NCI-H526 (cell line): ENCODE measurements at regions not wholly inside any gene's neighbourhood (a gene's known extent, or its start where the extent isn't known, plus 50 kb on each side); places are given as distances from the start of the nearest gene placed in this dataset.
"Not testable (repeated sequence)": the region's sequence is repeated elsewhere in the genome, so short reads cannot be mapped to it uniquely, and the experiment has no call there.

Source experiments
- DNase-seq, 2 experiments: peaks; one replicate each; lab custom pipeline; 2025; lab: John Stamatoyannopoulos, UW

DNA sequence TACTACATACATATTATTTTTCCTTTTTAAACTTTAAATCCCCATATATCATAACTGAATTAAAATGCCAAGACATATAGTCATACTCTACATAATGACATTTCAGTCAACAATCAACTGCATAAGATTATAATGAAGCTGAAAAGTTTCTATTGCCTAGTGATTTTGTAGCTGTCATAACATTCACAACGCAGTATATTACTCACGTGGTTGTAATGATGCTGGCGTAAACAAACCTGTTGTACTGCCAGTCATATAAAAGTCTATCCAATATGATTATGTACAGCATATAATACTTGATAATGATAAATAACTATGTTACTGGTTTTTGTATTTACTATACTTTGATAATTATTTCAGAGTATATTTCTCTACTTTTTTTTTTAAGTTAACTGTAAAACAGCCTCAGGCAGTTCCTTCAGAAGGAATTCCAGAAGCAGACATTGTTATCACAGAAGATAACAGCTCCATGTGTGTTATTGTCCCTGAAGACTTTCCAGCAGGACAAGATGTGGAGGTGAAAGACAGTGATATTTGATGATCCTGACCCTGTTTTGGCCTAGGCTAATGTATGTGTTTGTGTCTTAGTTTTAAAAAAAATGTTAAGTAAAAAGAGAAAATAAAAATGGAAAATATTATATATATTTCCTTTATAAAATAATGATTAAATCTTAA is 443.4 kb upstream of the UBE2E2 start:
- DNase-seq: no peak

DNA sequence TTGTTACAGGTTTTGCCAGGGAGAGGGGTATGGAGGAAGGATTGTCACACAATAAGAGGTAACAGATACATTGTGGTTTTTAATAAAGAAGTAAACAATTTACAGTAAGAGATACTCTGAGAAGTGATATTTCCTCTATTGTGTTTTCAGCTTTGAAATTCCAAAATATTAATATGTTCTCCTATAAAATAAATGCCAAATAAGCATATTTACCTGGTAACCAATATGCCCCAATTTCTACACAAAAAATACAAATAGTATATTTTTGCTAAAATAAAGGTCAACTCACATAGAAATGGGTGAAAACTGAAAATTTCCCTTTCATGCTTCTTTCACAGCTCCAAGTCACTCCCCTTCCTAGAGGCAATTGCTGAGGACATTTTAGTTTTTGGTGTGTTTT is 437.4 kb upstream of the UBE2E2 start:
- DNase-seq: no peak

DNA sequence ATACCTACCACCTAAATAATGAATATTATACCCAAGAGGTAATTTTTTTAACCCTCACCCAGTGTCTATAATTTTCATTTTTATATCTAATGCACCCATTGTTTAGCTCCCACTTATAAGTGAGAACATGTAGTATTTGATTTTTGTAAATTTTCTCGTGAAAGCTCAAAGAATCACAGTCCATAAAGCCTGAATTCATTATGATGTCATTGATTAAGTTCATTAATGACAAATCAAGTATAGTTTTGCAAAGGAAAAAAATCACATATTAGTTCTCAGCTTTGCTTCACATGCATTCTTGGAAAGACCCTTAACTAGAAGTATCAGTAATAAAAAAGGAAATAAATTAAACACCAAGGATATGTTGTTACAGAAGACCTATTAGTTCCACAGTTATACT is 425.3 kb upstream of the UBE2E2 start:
- no peak for DNase-seq

DNA sequence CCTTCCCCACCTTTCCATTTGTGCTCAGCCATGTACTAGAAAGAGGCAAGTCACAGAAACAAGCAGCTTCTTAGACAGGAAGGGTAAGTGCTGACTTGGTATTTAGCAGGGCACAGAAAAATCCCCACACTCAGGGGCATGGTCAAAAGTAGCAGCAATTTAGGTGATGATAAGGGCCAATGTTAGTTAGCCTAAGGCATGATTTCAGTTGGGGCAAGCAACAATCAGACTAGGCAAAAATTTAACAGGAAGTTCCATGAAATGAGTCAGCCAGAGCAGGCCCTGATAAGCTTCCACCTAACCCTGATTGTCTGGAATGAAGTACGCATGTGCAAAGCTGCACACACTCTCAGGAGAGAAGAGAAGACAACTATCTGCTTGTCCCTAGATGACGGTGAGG is 423.4 kb upstream of the UBE2E2 start:
- DNase-seq: no peak

DNA sequence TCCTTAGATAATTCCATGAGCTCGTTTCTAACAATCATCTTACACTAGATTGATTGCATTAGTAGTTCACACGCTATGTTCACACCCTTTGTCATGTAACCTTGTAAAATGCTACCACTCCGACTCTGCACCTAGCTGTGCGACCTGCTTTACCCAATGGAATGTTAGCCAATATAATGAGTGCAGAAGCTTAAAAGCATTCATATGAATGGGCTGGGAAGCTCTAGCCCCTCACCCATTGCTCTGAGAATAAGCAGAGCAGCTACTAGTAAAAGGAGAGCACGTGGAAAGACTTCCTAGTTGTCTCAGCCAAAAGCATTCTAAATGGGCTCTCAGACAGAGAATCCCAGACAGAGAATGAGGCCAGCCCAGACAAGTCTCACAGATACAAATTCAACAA is 410.6 kb upstream of the UBE2E2 start:
- no peak for DNase-seq

DNA sequence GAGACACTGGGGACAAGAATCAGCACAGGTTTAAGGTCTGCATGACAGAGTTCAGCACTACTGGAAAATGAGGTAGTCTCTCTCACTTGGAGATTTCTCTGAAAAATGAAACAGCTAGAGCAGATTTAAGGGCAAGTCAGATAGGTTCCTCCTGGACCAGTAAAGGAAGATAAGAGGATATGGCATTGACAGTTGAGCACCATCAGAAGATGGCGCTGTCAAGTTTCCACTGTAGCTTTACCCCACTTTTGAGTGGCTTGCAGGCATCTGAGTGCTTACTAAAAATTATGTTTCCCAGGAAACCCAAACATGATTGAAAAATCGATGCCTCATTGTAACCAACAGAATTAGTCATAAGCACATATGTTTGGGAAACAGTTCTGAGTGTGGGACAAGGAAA is 407.2 kb upstream of the UBE2E2 start:
- DNase-seq: no peak

DNA sequence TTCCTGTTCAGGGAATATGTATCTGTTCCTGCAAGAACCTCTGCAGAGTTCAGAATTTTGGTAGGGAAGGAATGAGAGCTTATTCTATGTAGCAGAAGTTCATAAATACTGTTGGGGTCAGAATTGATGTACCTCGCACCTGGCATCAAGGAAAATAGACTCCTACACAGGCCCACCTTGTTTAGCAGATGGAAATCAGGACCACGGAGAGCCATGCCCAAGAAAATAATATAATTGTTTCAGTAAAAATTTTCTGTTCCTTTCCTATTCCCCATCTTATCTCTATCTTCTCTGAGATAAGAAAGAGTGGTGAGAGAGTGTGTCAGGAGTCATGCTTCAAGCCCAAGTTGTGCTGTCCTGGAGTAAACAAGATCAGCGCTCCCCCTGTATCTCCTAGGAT is 404.7 kb upstream of the UBE2E2 start:
- DNase-seq: no peak

DNA sequence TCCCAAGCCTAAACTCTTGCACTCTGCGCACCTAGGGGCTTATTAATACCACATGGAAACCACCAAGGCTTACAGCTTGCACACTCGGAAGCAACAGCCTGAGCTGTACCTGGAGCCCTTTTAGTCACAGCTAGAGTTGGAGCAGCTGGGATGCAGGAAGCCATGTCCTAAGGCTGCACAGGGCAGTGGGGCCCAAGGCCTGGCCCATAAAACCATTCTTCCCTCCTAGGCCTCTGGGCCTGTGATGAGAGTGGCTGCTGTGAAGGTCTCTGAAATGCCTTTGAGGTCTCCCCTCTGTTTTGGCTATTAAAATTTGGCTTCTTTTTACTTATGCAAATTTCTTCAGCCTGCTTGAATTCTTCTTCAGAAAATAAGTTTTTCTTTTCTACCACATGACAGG is 383.9 kb upstream of the UBE2E2 start:
- DNase-seq: no peak

DNA sequence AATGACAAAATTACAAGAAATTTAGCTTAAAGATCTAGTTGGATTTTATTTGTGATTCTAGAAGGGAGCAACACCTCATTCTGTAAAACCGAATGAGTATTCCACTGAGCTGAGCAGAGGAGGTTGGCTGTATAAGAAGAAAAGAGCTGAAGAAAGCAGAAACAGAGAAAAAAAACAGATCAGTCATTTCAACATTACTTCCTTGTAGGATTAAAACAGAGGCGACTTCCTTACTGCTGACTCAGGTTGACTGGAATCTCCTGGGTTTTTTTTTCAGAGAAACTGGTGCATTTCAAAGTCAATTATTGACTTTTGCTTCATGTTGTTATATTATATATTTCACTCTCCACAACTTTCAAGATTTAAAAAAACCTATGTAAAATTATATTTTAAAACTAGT is 368.1 kb upstream of the UBE2E2 start:
- no peak for DNase-seq

DNA sequence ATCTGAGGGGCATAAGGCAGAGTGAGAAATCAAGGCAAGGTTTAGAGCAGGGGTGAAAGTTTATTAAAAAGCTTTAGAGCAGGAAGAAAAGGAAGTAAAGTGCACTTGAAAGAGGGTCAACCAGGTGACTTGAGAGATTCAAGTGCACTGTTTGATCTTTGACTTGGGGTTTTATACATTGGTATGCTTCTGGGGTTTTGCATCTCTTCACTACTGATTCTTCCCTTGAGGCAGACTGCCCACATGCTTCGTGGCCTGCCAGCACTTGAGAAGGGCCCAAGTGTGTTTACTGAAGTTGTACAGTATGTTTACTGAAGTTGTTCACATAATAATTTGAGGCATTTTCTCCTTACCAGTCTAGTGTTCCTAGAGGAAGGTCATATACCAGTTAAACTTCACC is 367.0 kb upstream of the UBE2E2 start:
- DNase-seq: no peak

DNA sequence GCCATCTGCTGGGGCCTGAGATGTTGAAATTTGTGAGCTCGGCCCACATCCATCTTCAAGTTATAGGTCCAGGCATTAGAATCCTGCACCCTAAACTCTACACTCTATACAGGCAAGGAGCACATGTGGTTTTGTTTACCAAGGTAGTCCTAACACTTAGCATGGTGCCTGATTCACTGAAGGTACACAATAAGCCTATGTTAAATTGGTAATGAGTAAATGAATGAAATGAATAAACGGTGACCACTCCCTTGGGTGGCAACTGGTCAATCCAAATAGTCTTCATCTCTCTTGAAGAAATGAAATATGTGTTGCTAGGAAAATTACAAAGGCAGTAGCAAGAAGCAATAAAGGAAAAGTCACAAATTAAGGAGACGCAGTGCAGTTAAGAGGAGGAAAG is 359.3 kb upstream of the UBE2E2 start:
- no peak for DNase-seq

DNA sequence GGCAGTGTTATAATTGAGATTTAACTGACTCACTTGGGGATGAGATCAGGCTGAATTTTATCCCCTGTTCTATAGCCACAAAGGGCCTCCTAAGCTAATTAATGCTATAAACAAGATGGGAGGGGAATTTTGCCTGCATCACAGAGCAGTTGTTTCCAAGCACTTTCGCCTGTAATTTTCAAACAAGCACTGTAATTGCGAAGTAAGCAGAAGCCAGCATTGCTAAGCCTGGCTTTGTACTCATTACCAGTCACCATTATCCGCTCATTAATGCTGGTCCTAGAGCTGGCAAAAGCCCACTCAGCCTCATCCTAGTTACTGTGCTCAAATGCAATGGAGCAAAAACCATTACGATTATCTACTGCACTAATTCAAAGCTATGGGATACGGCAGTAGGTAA is 356.6 kb upstream of the UBE2E2 start:
- DNase-seq: no peak

DNA sequence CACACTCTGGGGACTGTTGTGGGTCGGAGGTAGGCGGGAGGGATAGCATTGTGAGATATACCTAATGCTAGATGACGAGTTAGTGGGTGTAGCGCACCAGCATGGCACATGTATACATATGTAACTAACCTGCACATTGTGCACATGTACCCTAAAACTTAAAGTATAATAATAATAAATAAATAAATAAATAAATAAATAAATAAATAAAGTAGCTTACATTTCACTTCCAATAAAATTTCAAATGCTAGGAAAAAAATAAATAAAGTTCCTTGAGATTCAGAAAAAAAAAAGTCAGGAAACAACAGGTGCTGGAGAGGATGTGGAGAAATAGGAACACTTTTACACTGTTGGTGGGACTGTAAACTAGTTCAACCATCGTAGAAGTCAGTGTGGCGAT is 353.5 kb upstream of the UBE2E2 start:
- not testable (repeated sequence) for DNase-seq

DNA sequence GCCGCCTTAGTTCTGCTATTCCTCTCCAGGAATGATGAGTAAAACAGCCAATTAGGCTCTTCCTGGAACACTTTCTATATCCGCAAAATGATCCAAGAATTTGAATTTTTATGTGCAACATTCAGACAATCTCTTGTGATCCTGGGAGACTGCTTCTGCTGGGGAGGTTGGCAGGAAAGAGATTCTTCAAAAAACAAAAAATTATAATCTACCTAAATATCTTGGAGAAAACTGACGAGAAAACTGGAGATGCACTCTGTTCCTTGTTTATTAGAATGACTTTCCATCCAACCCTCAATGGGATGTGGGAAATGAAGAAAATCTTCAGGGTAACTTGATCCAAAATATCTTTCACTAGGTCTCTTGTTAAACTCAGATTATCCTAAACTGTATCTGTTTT is 346.3 kb upstream of the UBE2E2 start:
- no peak for DNase-seq

DNA sequence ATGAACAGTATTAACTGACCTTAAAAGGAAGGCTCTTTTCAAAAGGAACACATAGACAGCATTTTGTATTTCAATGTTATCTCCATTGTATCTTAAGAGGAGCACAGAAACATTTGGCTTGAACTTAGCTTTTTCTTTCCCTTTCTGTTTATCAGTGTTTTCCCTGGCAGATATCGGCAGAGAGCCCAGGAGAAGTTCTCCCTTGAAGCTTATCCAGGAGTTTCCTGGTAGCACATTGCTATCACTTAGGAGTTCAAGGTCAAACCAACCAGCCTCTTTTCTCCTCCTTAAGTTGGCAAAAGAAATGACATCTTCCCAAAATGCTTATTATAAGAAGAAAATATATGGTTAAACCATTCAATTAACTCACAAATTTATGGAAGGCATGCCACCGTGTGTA is 344.6 kb upstream of the UBE2E2 start:
- DNase-seq: no peak

DNA sequence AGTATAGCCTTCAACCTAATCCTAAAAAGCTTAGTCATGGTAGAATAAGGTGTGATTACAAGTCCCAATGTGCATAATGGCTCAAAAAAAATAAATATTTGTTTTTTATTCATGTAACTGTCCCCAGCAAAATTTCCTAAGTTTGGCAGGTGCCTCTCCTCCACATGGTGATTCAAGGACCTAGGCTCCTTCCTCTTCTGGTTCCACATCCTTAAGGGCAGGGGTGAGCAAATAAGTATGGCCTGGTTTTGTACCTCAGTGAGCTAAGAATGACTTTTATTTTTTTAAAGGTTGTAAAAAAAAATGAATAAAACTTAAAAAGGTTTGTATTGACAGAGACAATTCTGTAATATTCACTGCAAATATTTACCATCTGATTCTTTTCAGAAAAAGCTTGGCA is 343.5 kb upstream of the UBE2E2 start:
- no peak for DNase-seq

DNA sequence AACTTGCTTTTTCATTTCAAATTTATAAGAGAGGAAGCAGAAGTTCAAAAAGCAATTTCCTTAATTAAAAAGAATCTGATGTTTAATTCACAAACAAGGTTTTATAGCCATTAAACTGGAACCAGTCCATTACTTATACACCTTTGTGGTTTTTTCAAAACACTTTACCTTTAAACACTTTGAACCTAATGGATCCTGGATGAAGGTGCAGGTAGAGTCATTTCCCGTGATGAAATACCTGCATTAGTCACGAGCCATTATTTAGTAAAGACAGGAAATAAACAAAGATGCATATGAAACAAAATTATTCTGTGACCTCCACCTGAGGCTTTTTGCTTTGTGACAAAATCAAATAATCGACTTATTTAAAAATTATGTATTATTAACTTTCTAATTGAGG is 341.7 kb upstream of the UBE2E2 start:
- DNase-seq: no peak

DNA sequence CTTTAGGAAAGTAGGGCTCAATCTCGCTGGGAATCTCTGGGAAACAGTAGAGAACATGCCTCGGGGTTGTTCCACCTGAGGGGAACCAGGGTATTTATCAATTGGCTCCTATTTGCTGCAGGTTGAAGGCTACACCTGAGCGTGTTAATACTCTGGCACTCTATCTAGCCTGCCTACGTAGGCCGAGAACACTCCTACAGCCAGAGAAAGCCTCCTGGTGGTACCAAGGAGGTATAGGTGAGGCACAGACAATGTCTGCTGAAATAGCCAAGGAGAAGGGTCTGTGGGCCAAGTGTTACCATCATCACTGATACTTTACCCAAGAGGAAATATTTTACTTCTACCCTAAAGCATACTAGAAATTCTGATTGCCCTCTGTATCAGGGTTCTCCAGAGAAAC is 341.0 kb upstream of the UBE2E2 start:
- DNase-seq: peak in 1 of 2 experiments; percentile 11

DNA sequence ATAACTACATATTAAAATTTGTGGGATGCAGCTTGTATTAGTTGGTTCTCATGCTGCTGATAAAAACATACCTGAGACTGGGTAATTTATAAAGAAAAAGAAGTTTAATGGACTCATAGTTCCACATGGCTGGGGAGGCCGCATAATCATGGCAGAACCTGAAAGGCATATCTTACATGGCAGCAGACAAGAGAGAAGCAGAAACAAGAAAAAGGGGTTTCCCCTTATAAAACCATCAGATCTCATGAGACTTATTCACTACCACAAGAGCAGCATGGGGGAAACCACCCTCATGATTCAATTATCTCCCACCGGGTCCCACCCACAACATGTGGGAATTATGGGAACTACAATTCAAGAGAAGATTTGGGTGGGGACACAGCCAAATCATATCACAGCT is 320.3 kb upstream of the UBE2E2 start:
- DNase-seq: not testable (repeated sequence)

DNA sequence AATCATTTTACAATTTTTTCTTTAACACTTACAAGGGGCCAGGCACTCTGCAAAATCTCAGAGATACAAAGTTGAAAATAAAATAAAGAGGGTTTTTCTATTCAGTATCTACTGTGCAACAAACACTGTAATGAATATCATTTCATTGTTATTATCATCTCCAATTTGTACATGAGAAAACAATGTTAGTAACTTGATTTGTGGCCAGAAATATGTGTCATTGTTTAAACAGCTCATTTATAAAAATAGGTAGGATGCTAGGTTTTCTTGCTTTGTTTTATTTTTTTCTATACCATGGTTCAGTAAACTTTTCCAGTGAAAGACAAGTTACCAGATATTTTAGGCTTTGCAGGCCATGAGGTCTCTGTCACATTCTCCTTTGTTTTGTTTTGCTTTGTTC is 318.1 kb upstream of the UBE2E2 start:
- DNase-seq: no peak

DNA sequence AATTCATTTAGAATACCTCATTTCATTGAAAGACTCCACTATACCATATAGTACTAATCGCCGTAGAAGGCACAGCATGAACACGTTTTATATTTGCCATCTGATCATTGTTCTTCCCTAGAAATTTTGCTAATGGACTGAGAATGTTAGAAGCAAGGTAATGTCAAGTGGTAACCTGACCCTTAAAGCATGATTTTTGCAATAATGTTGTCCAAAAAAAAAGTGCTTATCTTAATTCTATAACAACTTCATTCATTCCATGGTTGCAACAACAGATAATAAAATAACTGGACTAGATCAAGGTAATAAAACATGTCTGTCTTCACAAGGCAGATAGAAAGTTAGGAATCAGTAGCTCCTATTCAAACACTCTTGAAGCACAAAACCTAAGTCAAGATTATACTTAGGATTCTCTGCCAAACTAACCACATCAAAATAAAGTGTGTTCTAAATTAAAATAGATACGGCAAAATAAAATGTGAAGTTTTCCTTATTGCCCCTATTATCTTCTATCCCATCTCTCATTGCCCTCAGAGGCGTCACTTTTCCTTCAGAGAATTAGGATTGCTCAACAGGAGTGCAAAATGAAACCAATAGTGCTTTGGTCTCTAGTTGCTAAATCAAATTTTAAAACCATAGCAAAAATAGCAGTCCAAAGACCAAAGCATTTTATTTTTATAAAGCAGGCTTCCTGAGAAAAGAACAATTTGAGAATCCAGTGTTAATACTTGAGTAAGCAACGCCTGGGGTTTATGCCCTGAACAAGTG is 317.4 kb upstream of the UBE2E2 start:
- no peak for DNase-seq

DNA sequence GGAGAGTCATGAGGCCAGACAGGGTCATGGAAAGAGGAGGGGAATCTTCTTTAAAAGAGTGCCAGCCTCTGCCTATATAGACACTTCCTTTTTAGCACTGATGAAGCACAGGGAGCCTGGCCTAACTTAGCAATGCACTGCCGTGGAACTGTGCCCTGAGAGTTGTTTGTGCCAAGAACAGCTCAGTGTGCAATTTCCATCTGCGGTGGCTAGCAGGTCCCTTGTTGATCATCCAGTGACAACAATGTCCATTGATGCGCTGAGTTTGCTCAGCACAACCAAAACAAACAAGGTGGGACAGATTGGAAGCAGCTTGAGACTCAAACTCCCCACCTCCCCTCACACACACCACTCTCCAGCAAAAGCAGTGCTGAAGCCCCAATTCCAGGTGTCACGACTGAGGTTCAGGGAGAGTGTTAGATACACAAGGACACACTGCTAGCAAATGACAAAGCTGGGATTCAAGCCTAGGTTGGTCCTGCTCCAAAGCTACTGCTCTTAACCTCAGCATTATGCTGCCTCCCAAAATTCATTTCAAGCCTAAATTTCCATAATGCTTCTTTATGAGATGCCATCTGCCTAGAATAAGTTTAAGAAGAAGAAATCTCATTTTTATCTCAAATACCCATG is 316.6 kb upstream of the UBE2E2 start:
- no peak for DNase-seq

DNA sequence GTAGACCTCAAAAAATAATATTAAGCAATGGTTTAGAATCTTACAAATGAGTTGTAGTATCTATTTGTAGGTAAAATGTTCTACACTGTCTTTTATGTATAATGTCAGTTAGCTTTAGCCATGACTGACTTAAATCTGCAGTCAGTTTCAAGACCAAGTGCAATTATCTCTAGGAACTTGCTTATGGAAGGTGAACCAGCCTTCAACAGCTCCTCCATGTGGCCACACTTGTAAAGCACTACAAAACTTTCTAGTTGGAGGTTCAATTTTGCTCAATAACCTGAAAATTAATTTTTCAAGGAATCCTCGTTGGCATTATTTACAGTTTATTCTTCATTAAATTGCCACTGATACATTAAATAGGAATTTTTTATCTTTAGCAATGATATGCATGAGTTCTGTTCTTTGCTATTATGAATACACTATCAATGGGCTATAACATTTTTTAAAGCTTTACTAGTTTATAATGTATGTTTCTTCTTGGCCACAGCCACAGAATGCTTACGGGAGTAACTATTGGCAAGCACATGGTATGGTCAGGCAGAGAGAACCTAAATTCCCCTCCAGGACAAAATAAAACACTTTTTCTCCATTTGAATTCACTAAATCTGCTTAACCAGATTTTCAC is 315.3 kb upstream of the UBE2E2 start:
- peak; percentile 14 to 56 for DNase-seq
